HCT116 (cell line): ENCODE measurements at regions not wholly inside any gene's neighbourhood (a gene's known extent, or its start where the extent isn't known, plus 50 kb on each side); places are given as distances from the start of the nearest gene placed in this dataset.

ENCODE experiments used
- EZH2 ChIP-seq: fragments of 200-600 bp; sonication (generic); IDR thresholded peaks from 2 replicates; pipeline ENCODE4 v1.6.1; 2017; ENCODE audit warnings: antibody characterized with exemption, mixed run types
- EZH2phosphoT487 ChIP-seq: fragments of 200-600 bp; IDR thresholded peaks from 2 replicates; pipeline ENCODE4 v1.6.1; 2018; ENCODE audit warnings: antibody characterized with exemption, borderline replicate concordance
- POLR2AphosphoS5 ChIP-seq: IDR thresholded peaks from 2 replicates; pipeline ENCODE4 v1.6.1; 2011; ENCODE audit warnings: mild to moderate bottlenecking, low read depth, low read length, moderate library complexity
- TF ChIP-seq, protein P1 (sequence below): IDR thresholded peaks from 2 replicates; pipeline ENCODE4 v1.6.1; 2011; ENCODE audit warnings: mild to moderate bottlenecking, low read length, moderate library complexity; ENCODE audit not compliant: insufficient replicate concordance; ENCODE audit errors: extremely low read depth

DNA sequence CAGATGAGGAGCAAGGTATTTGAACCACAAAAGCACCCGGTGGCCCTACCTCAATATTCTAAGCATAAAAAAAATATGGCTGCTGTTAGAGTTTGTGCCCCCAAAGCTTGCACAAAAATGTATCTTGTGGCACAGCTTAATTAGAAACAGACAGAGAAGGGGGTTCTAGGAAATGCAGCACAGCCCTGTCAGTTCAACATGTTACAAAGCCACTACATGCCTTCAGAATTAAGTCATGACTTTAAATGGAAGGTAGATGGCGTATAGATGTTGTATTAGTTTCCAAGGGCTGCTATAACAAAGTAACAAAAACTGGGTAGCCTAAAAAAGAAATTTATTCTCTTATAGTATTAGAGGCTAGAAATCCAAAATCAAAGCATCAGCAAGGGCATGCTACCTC is 703.8 kb downstream of the DIAPH3 start:
- TF ChIP-seq, protein P1, sequence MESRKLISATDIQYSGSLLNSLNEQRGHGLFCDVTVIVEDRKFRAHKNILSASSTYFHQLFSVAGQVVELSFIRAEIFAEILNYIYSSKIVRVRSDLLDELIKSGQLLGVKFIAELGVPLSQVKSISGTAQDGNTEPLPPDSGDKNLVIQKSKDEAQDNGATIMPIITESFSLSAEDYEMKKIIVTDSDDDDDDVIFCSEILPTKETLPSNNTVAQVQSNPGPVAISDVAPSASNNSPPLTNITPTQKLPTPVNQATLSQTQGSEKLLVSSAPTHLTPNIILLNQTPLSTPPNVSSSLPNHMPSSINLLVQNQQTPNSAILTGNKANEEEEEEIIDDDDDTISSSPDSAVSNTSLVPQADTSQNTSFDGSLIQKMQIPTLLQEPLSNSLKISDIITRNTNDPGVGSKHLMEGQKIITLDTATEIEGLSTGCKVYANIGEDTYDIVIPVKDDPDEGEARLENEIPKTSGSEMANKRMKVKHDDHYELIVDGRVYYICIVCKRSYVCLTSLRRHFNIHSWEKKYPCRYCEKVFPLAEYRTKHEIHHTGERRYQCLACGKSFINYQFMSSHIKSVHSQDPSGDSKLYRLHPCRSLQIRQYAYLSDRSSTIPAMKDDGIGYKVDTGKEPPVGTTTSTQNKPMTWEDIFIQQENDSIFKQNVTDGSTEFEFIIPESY: no peak
- no peak for TF ChIP-seq POLR2AphosphoS5
- no peak for TF ChIP-seq EZH2phosphoT487
- no peak for TF ChIP-seq EZH2
